PFSK-1 (cell line): ENCODE measurements at regions not wholly inside any gene's neighbourhood (a gene's known extent, or its start where the extent isn't known, plus 50 kb on each side); places are given as distances from the start of the nearest gene placed in this dataset.

Experiments used
- SIN3A ChIP-seq: IDR thresholded peaks from 2 replicates; pipeline ENCODE4 v1.6.1; 2012; ENCODE audit warnings: mild to moderate bottlenecking, low read length, moderate library complexity, borderline replicate concordance; ENCODE audit not compliant: insufficient read depth
- TAF1 ChIP-seq: IDR thresholded peaks from 2 replicates; pipeline ENCODE4 v1.6.1; 2012; ENCODE audit warnings: low read length, control low read depth, borderline replicate concordance; ENCODE audit not compliant: insufficient read depth
- TF ChIP-seq, protein P1 (sequence below), 2 experiments: IDR thresholded peaks; 2 replicates each; pipeline versions ENCODE4 v1.6.1 to v1.8.0; 2011 to 2012; ENCODE audit warnings: low read depth in 2 of 2, low read length in 2 of 2, control low read depth in 1 of 2, inconsistent platforms in 1 of 2, mild to moderate bottlenecking in 1 of 2, moderate library complexity in 1 of 2; ENCODE audit not compliant: insufficient read depth in 1 of 2

DNA sequence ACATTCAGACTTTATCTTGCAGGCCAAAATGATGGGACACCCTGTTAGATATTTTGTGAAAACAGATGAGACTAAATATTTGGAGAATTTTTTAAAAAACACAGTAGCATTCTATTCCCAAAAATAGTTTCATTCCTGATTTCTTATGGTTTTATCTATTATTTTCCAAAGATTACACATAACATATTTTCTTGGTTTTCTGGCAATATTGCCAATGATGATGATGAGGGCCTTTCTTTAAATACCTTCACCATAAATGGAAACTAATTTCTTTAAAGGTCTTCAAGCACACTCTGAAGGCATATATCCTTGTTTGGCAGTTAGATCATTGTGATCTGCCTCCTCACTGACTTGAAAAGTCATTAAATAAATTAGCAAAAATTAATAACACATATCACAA is 522.3 kb upstream of the LUZP2 start:
- TF ChIP-seq TAF1 (no peak), SIN3A (no peak)
- TF ChIP-seq, protein P1, sequence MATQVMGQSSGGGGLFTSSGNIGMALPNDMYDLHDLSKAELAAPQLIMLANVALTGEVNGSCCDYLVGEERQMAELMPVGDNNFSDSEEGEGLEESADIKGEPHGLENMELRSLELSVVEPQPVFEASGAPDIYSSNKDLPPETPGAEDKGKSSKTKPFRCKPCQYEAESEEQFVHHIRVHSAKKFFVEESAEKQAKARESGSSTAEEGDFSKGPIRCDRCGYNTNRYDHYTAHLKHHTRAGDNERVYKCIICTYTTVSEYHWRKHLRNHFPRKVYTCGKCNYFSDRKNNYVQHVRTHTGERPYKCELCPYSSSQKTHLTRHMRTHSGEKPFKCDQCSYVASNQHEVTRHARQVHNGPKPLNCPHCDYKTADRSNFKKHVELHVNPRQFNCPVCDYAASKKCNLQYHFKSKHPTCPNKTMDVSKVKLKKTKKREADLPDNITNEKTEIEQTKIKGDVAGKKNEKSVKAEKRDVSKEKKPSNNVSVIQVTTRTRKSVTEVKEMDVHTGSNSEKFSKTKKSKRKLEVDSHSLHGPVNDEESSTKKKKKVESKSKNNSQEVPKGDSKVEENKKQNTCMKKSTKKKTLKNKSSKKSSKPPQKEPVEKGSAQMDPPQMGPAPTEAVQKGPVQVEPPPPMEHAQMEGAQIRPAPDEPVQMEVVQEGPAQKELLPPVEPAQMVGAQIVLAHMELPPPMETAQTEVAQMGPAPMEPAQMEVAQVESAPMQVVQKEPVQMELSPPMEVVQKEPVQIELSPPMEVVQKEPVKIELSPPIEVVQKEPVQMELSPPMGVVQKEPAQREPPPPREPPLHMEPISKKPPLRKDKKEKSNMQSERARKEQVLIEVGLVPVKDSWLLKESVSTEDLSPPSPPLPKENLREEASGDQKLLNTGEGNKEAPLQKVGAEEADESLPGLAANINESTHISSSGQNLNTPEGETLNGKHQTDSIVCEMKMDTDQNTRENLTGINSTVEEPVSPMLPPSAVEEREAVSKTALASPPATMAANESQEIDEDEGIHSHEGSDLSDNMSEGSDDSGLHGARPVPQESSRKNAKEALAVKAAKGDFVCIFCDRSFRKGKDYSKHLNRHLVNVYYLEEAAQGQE (IDR thresholded peaks at IDR 0.05; ENCODE audit: insufficient read depth in 1 of 2, low read depth in 2 of 2, low read length in 2 of 2): no peak
